ENCODE measurements at regions not wholly inside any gene's neighbourhood (a gene's known extent, or its start where the extent isn't known, plus 50 kb on each side); places are given as distances from the start of the nearest gene placed in this dataset.

- no peak for DNase-seq
Observed at GRCh38 chr2:38509947-38510326, 92.8 kb downstream of the HNRNPLL start.

GRCh38 chr2:38509314-38509946 is 93.3 kb downstream of the HNRNPLL start:
- DNase-seq = no peak

GRCh38 chr2:38508311-38509039 is 94.3 kb downstream of the HNRNPLL start:
- DNase-seq = peak; percentile 91

GRCh38 chr2:38507712-38508111 is 95.0 kb downstream of the HNRNPLL start:
- no peak for DNase-seq

- DNase-seq = peak; percentile 38
Observed at GRCh38 chr2:38505779-38506178, 96.9 kb downstream of the HNRNPLL start.

- no peak for DNase-seq
Observed at GRCh38 chr2:38504169-38504568, 98.6 kb downstream of the HNRNPLL start.

- DNase-seq = no peak
Observed at GRCh38 chr2:38502107-38502506, 100.6 kb downstream of the HNRNPLL start.

- no peak for DNase-seq
Observed at GRCh38 chr2:38500283-38500634, 102.5 kb downstream of the HNRNPLL start.

- DNase-seq = peak; percentile 78
Observed at GRCh38 chr2:38499548-38500282, 103.0 kb downstream of the HNRNPLL start.

GRCh38 chr2:38498045-38498481 is 104.7 kb downstream of the HNRNPLL start:
- DNase-seq = peak; percentile 61

GRCh38 chr2:38497670-38498037 is 105.1 kb downstream of the HNRNPLL start:
- DNase-seq = no peak

- peak; percentile 48 for DNase-seq
Observed at GRCh38 chr2:38496927-38497669, 105.6 kb downstream of the HNRNPLL start.

GRCh38 chr2:38495880-38496279 is 106.8 kb downstream of the HNRNPLL start:
- no peak for DNase-seq

GRCh38 chr2:38494394-38494793 is 108.3 kb downstream of the HNRNPLL start:
- peak; percentile 60 for DNase-seq

- no peak for DNase-seq
Observed at GRCh38 chr2:38492042-38492615, 110.6 kb downstream of the HNRNPLL start.

- no peak for DNase-seq
Observed at GRCh38 chr2:38491436-38491835, 111.3 kb downstream of the HNRNPLL start.

- no peak for DNase-seq
Observed at GRCh38 chr2:38489846-38490245, 112.8 kb upstream of the ATL2 start.

GRCh38 chr2:38487852-38488251 is 110.8 kb upstream of the ATL2 start:
- no peak for DNase-seq

GRCh38 chr2:38486213-38487026 is 109.3 kb upstream of the ATL2 start:
- no peak for DNase-seq

- DNase-seq = no peak
Observed at GRCh38 chr2:38485734-38486133, 108.7 kb upstream of the ATL2 start.

GRCh38 chr2:38484957-38485356 is 107.9 kb upstream of the ATL2 start:
- no peak for DNase-seq
